Skeletal muscle satellite cell (primary cell): ENCODE measurements at regions not wholly inside any gene's neighbourhood (a gene's known extent, or its start where the extent isn't known, plus 50 kb on each side); places are given as distances from the start of the nearest gene placed in this dataset.

Experiments
- H3K27me3 ChIP-seq: 2 replicates; pipeline ENCODE4 v1.7.0; 2013; ENCODE audit warnings: low read length; ENCODE audit not compliant: control insufficient read depth, insufficient read depth
- H3K36me3 ChIP-seq: 2 replicates; pipeline ENCODE4 v1.7.0; 2013; ENCODE audit warnings: mild to moderate bottlenecking, control low read depth, low read length; ENCODE audit not compliant: insufficient read depth
- H3K4me1 ChIP-seq: 2 replicates; pipeline ENCODE4 v1.7.0; 2013; ENCODE audit warnings: low read length; ENCODE audit not compliant: control insufficient read depth, insufficient read depth
- H3K4me2 ChIP-seq: 2 replicates; pipeline ENCODE4 v1.7.0; 2013; ENCODE audit warnings: mild to moderate bottlenecking, low read length
- H3K4me3 ChIP-seq: 2 replicates; pipeline ENCODE4 v1.7.0; 2013; ENCODE audit warnings: low read length
- H3K9ac ChIP-seq: 2 replicates; pipeline ENCODE4 v1.7.0; 2013; ENCODE audit warnings: mild to moderate bottlenecking, low read depth, low read length, moderate library complexity
- H3K9me3 ChIP-seq: replicated peaks from 2 replicates; pipeline ENCODE4 v1.7.0; 2013; ENCODE audit warnings: mild to moderate bottlenecking, control low read depth, low read length

GRCh38 chr1:170360601-170361000 lies 171.4 kb upstream of the GORAB start:
- Histone ChIP-seq H3K9ac (no peak overlapping the region), H3K4me1 (no peaks in the 10 kb centered on the region), H3K4me3 (no peak overlapping the region), H3K4me2 (no peak overlapping the region), H3K36me3 (no peaks in the 10 kb centered on the region), H3K9me3 (no peaks in the 10 kb centered on the region), H3K27me3 (no peaks in the 10 kb centered on the region)

GRCh38 chr1:170365331-170365730 lies 166.6 kb upstream of the GORAB start:
- H3K36me3 ChIP-seq = no peaks in the 10 kb centered on the region
- no peaks in the 10 kb centered on the region for H3K4me1 ChIP-seq
- H3K27me3 ChIP-seq = no peaks in the 10 kb centered on the region
- H3K9me3 ChIP-seq = no peaks in the 10 kb centered on the region
- H3K4me2 ChIP-seq = no peak overlapping the region
- H3K9ac ChIP-seq = no peak overlapping the region
- no peak overlapping the region for H3K4me3 ChIP-seq

GRCh38 chr1:170366980-170367379 lies 165.0 kb upstream of the GORAB start:
- Histone ChIP-seq H3K4me2 (no peak overlapping the region), H3K27me3 (no peaks in the 10 kb centered on the region), H3K9ac (no peak overlapping the region), H3K4me3 (no peak overlapping the region), H3K4me1 (no peaks in the 10 kb centered on the region), H3K9me3 (no peaks in the 10 kb centered on the region), H3K36me3 (no peaks in the 10 kb centered on the region)

GRCh38 chr1:170367615-170368014 lies 164.4 kb upstream of the GORAB start:
- Histone ChIP-seq H3K4me2 (no peak overlapping the region), H3K9me3 (no peaks in the 10 kb centered on the region), H3K36me3 (no peaks in the 10 kb centered on the region), H3K4me1 (no peaks in the 10 kb centered on the region), H3K27me3 (no peaks in the 10 kb centered on the region), H3K4me3 (no peak overlapping the region), H3K9ac (no peak overlapping the region)

- Histone ChIP-seq H3K4me3 (no peak overlapping the region), H3K9me3 (no peaks in the 10 kb centered on the region), H3K36me3 (no peaks in the 10 kb centered on the region), H3K27me3 (no peaks in the 10 kb centered on the region), H3K9ac (no peak overlapping the region), H3K4me1 (no peaks in the 10 kb centered on the region), H3K4me2 (no peak overlapping the region)
Measured at GRCh38 chr1:170369000-170369399, 163.0 kb upstream of the GORAB start.

- Histone ChIP-seq H3K4me1 (no peaks in the 10 kb centered on the region), H3K36me3 (no peaks in the 10 kb centered on the region), H3K9me3 (no peaks in the 10 kb centered on the region), H3K27me3 (no peaks in the 10 kb centered on the region), H3K4me2 (no peak overlapping the region), H3K4me3 (no peak overlapping the region), H3K9ac (no peak overlapping the region)
Measured at GRCh38 chr1:170369417-170369816, 162.5 kb upstream of the GORAB start.

GRCh38 chr1:170370087-170370486 lies 161.9 kb upstream of the GORAB start:
- H3K27me3 ChIP-seq = no peaks in the 10 kb centered on the region
- no peaks in the 10 kb centered on the region for H3K36me3 ChIP-seq
- no peaks in the 10 kb centered on the region for H3K4me1 ChIP-seq
- H3K9ac ChIP-seq = no peak overlapping the region
- H3K4me2 ChIP-seq = no peak overlapping the region
- no peaks in the 10 kb centered on the region for H3K9me3 ChIP-seq
- H3K4me3 ChIP-seq = no peak overlapping the region

- Histone ChIP-seq H3K4me2 (no peak overlapping the region), H3K36me3 (no peaks in the 10 kb centered on the region), H3K9me3 (no peaks in the 10 kb centered on the region), H3K4me1 (no peaks in the 10 kb centered on the region), H3K9ac (no peak overlapping the region), H3K4me3 (no peak overlapping the region), H3K27me3 (no peaks in the 10 kb centered on the region)
Measured at GRCh38 chr1:170375082-170375723, 156.8 kb upstream of the GORAB start.

- Histone ChIP-seq H3K27me3 (no peaks in the 10 kb centered on the region), H3K4me1 (no peaks in the 10 kb centered on the region), H3K9ac (no peak overlapping the region)
Measured at GRCh38 chr1:170376801-170377385, 155.1 kb upstream of the GORAB start.

GRCh38 chr1:170377440-170377839 lies 154.5 kb upstream of the GORAB start:
- Histone ChIP-seq H3K9me3 (no peaks in the 10 kb centered on the region), H3K4me2 (no peak overlapping the region), H3K27me3 (no peaks in the 10 kb centered on the region), H3K4me1 (no peaks in the 10 kb centered on the region), H3K9ac (no peak overlapping the region), H3K4me3 (no peak overlapping the region), H3K36me3 (no peaks in the 10 kb centered on the region)

More at GRCh38 chr1:170376801-170377385, 155.1 kb upstream of the GORAB start:
- Histone ChIP-seq H3K9me3 (no peaks in the 10 kb centered on the region), H3K4me3 (no peak overlapping the region), H3K36me3 (no peaks in the 10 kb centered on the region), H3K4me2 (no peak overlapping the region)

- no peaks in the 10 kb centered on the region for H3K36me3 ChIP-seq
Measured at GRCh38 chr1:170377896-170378634, 153.9 kb upstream of the GORAB start.

More at GRCh38 chr1:170377896-170378634, 153.9 kb upstream of the GORAB start:
- no peaks in the 10 kb centered on the region for H3K27me3 ChIP-seq
- H3K9ac ChIP-seq = no peak overlapping the region
- H3K9me3 ChIP-seq = no peaks in the 10 kb centered on the region
- no peak overlapping the region for H3K4me2 ChIP-seq
- no peaks in the 10 kb centered on the region for H3K4me1 ChIP-seq
- no peak overlapping the region for H3K4me3 ChIP-seq
